DND-41 (cell line): ENCODE measurements at regions not wholly inside any gene's neighbourhood (a gene's known extent, or its start where the extent isn't known, plus 50 kb on each side); places are given as distances from the start of the nearest gene placed in this dataset.

Experiments used
- ATAC-seq: fragments of 200-7000 bp; cut with Tn5 transposase; 3 replicates; pipeline ENCODE4 v1.9.1; 2021; ENCODE audit warnings: low read depth; ENCODE audit not compliant: insufficient read depth
- DNase-seq: peaks from one replicate; pipeline ENCODE4 v3.0.0-alpha.2; 2020
- H2AFZ ChIP-seq: 2 replicates; pipeline ENCODE4 v1.6.0; 2012; ENCODE audit warnings: low read depth, low read length
- H3K27ac ChIP-seq: 2 replicates; pipeline ENCODE4 v1.5.1; 2012; ENCODE audit warnings: low read length, inconsistent platforms
- H3K27me3 ChIP-seq: fragments of 200-600 bp; sonication (generic); 2 replicates; pipeline ENCODE4 v1.6.0; 2012; ENCODE audit warnings: low read length, mild to moderate bottlenecking, inconsistent platforms; ENCODE audit not compliant: insufficient read depth, poor library complexity
- H3K36me3 ChIP-seq: 2 replicates; pipeline ENCODE4 v1.5.1; 2012; ENCODE audit warnings: low read length, inconsistent platforms; ENCODE audit not compliant: insufficient read depth
- H3K4me1 ChIP-seq: 2 replicates; pipeline ENCODE4 v1.5.1; 2012; ENCODE audit warnings: mild to moderate bottlenecking, low read length; ENCODE audit not compliant: insufficient read depth
- H3K4me2 ChIP-seq: 2 replicates; pipeline ENCODE4 v1.6.0; 2012; ENCODE audit warnings: mild to moderate bottlenecking, moderate library complexity, low read length, inconsistent platforms; ENCODE audit not compliant: insufficient read depth
- H3K4me3 ChIP-seq, 2 experiments: fragments of 200-600 bp in 1 of 2; shearing (Covaris generic) in 1 of 2; 2 replicates each; pipeline ENCODE4 v1.5.1; 2012 to 2016; ENCODE audit warnings: inconsistent platforms in 2 of 2, low read length in 2 of 2, mild to moderate bottlenecking in 2 of 2, low read depth in 1 of 2, moderate library complexity in 1 of 2
- H3K79me2 ChIP-seq: 2 replicates; pipeline ENCODE4 v1.6.0; 2012; ENCODE audit warnings: low read length, inconsistent platforms; ENCODE audit not compliant: insufficient read depth
- H3K9ac ChIP-seq: 2 replicates; pipeline ENCODE4 v1.6.0; 2012; ENCODE audit warnings: low read depth, mild to moderate bottlenecking, inconsistent platforms, low read length, moderate library complexity
- H3K9me3 ChIP-seq: 2 replicates; pipeline ENCODE4 v1.5.1; 2012; ENCODE audit warnings: low read length, moderate library complexity, mild to moderate bottlenecking, inconsistent platforms; ENCODE audit not compliant: insufficient read depth, severe bottlenecking
- H4K20me1 ChIP-seq: 2 replicates; pipeline ENCODE4 v1.6.0; 2012; ENCODE audit warnings: low read length; ENCODE audit not compliant: insufficient read depth
- EZH2 ChIP-seq: IDR thresholded peaks from 3 replicates; pipeline ENCODE4 v1.6.1; 2012; ENCODE audit warnings: borderline replicate concordance, low read depth, mild to moderate bottlenecking, moderate library complexity, low read length, inconsistent platforms; ENCODE audit not compliant: severe bottlenecking
- TF ChIP-seq, protein P1 (sequence below): IDR thresholded peaks from 2 replicates; pipeline ENCODE4 v1.5.1; 2012; ENCODE audit warnings: borderline replicate concordance, low read length, moderate library complexity, mild to moderate bottlenecking; ENCODE audit not compliant: poor library complexity, severe bottlenecking; ENCODE audit errors: extremely low read depth

DNA sequence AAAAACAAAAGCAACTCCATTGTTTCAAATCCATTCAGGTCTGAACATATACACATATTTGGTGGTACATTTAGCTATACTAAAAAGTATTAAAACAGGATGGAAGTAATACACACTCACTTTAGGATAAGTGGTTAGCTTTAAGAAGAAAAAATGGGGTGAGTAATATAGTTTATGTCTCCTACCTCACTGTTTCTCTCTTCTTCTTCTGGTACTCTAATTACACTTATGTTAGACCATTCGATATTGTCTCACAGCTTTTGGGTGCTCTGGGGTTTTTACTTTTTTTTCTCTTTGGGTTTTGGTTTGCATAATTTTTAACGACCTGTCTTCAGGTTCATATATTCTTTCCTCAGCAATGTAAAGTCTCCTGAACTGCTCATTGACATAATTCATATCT is 75.4 kb upstream of the AKAP13 start:
- Histone ChIP-seq H3K36me3 (no peaks in the 10 kb centered on the region), H3K79me2 (no peaks in the 10 kb centered on the region), H4K20me1 (no peaks in the 10 kb centered on the region), H3K27me3 (no peaks in the 10 kb centered on the region), H3K4me2 (no peak overlapping the region), H3K9me3 (peaks cover 3% of the 10 kb centered on the region), H3K27ac (no peak overlapping the region), H3K4me1 (no peaks in the 10 kb centered on the region), H2AFZ (no peak overlapping the region), H3K9ac (no peak overlapping the region), H3K4me3 (no peak overlapping the region)
- ATAC-seq (no peak), DNase-seq (no peak)
- no peak for TF ChIP-seq EZH2
- TF ChIP-seq, protein P1, sequence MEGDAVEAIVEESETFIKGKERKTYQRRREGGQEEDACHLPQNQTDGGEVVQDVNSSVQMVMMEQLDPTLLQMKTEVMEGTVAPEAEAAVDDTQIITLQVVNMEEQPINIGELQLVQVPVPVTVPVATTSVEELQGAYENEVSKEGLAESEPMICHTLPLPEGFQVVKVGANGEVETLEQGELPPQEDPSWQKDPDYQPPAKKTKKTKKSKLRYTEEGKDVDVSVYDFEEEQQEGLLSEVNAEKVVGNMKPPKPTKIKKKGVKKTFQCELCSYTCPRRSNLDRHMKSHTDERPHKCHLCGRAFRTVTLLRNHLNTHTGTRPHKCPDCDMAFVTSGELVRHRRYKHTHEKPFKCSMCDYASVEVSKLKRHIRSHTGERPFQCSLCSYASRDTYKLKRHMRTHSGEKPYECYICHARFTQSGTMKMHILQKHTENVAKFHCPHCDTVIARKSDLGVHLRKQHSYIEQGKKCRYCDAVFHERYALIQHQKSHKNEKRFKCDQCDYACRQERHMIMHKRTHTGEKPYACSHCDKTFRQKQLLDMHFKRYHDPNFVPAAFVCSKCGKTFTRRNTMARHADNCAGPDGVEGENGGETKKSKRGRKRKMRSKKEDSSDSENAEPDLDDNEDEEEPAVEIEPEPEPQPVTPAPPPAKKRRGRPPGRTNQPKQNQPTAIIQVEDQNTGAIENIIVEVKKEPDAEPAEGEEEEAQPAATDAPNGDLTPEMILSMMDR = no peak

DNA sequence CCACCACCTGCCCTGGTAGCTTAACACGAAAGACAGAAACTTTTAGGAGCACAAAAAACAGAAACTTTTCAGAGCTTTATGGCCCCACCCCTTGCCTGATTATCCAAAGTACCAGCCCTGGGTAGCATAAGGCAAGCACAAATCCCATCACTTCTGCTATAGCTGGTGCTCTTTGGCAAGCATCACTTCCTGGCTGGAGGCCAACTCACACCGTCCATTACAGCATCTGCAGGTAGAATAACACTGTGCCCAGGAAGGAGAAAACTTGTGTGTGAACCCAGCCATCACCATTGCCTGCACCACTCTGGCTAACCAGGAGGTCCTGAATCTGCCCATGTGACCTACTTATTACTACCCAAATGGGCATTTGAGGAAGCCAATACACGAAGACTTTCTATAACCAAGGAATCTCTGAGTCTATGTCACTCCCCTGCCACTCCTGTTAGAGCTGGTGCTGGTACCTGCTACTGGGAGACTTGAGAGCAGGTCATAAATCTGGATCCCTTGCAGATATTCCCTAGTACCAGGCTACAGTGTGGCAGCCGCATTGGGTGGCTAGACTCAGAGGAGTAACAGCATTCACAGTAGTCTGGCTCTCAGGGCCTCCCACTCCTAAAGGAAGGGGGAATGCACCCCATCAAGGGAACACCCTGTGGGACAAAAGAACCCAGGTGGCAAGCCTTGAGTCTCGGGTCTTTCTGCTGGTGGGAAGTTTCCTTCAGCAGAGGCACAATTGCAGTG is 73.3 kb upstream of the AKAP13 start:
- TF ChIP-seq EZH2 = no peak
- TF ChIP-seq, protein P1 = no peak
- no peak for ATAC-seq

DNA sequence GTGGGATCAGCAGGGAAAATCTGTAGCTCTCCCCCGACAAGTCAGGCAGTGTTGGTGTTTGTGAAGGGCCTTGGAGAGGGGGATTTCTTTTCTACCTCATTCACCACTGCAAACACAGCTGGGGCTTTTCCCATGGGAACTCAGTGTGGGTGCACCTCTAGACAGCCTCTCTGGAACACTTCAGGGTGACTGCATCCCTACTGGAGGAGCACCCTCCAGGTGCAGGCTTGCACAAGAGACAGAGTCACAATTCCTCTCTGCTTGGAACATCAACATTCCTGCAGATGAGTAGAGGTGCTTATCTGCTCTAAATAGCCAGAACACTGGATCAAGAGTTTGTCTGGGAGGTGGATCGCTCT is 72.7 kb upstream of the AKAP13 start:
- H3K79me2 ChIP-seq = no peaks in the 10 kb centered on the region
- H3K9ac ChIP-seq = no peak overlapping the region
- H3K36me3 ChIP-seq = no peaks in the 10 kb centered on the region
- TF ChIP-seq, protein P1 = no peak
- TF ChIP-seq EZH2 = no peak
- no peak overlapping the region for H3K4me3 ChIP-seq
- H3K27ac ChIP-seq = no peak overlapping the region
- DNase-seq (no peak), ATAC-seq (no peak)
- no peaks in the 10 kb centered on the region for H4K20me1 ChIP-seq
- no peaks in the 10 kb centered on the region for H3K27me3 ChIP-seq
- H3K4me2 ChIP-seq = no peak overlapping the region
- H3K9me3 ChIP-seq = peaks cover 3% of the 10 kb centered on the region
- no peaks in the 10 kb centered on the region for H3K4me1 ChIP-seq
- no peak overlapping the region for H2AFZ ChIP-seq

More for the DNA sequence above, 73.3 kb upstream of the AKAP13 start:
- no peak for DNase-seq
- H3K79me2 ChIP-seq = no peaks in the 10 kb centered on the region
- H3K27me3 ChIP-seq = no peaks in the 10 kb centered on the region
- no peaks in the 10 kb centered on the region for H3K36me3 ChIP-seq
- H3K4me1 ChIP-seq = no peaks in the 10 kb centered on the region
- H3K4me3 ChIP-seq = no peak overlapping the region
- no peaks in the 10 kb centered on the region for H4K20me1 ChIP-seq
- peaks cover 3% of the 10 kb centered on the region for H3K9me3 ChIP-seq
- H3K27ac ChIP-seq = no peak overlapping the region
- no peak overlapping the region for H2AFZ ChIP-seq
- H3K9ac ChIP-seq = no peak overlapping the region
- no peak overlapping the region for H3K4me2 ChIP-seq

DNA sequence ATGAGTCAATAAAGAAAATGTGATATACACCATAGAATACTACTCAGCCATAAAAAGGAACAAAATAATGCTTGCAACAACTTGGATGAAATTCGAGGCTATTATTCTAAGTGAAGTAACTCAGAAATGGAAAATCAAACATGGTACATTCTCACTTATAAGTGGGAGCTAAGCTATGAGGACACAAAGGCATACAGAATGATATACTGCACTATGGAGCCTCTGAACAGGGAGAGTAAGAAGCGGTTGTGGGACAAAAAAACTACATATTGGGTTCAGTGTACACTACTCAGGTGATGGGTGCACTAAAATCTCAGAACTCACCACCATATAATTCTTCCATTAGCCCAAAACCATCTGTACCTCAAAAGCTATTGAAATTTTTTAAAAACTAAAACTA is 68.8 kb upstream of the AKAP13 start:
- no peak overlapping the region for H3K4me2 ChIP-seq

More for the DNA sequence above, 68.8 kb upstream of the AKAP13 start:
- TF ChIP-seq, protein P1 = no peak
- no peak for TF ChIP-seq EZH2
- peaks cover 2% of the 10 kb centered on the region for H3K27me3 ChIP-seq
- no peak overlapping the region for H3K4me3 ChIP-seq
- no peak overlapping the region for H3K9ac ChIP-seq
- DNase-seq = no peak
- no peaks in the 10 kb centered on the region for H4K20me1 ChIP-seq
- ATAC-seq = no peak
- H3K9me3 ChIP-seq = no peaks in the 10 kb centered on the region
- no peaks in the 10 kb centered on the region for H3K79me2 ChIP-seq
- no peak overlapping the region for H3K27ac ChIP-seq
- no peaks in the 10 kb centered on the region for H3K4me1 ChIP-seq
- H3K36me3 ChIP-seq = no peaks in the 10 kb centered on the region
- H2AFZ ChIP-seq = no peak overlapping the region
